Loucy (cell line): ENCODE measurements at regions not wholly inside any gene's neighbourhood (a gene's known extent, or its start where the extent isn't known, plus 50 kb on each side); places are given as distances from the start of the nearest gene placed in this dataset.

Experiments
- H2AFZ ChIP-seq: fragments of 200-600 bp; sonication (generic); 2 replicates; pipeline ENCODE4 v1.6.0; 2016; ENCODE audit warnings: antibody characterized with exemption, mild to moderate bottlenecking, low read length, moderate library complexity
- H3F3A ChIP-seq: fragments of 200-600 bp; 2 replicates; pipeline ENCODE4 v1.6.0; 2016; ENCODE audit warnings: antibody characterized with exemption, low read depth, mild to moderate bottlenecking
- H3K27me3 ChIP-seq: fragments of 200-600 bp; sonication (generic); 2 replicates; pipeline ENCODE4 v1.6.1; 2014; ENCODE audit warnings: low read length, mild to moderate bottlenecking; ENCODE audit not compliant: insufficient read depth, poor library complexity, severe bottlenecking
- H3K36me3 ChIP-seq: fragments of 200-600 bp; sonication (generic); 2 replicates; pipeline ENCODE4 v1.6.1; 2016; ENCODE audit warnings: low read length; ENCODE audit not compliant: insufficient read depth
- H3K4me1 ChIP-seq: fragments of 200-600 bp; sonication (generic); 2 replicates; pipeline ENCODE4 v1.5.1; 2014; ENCODE audit warnings: low read length, mild to moderate bottlenecking; ENCODE audit not compliant: insufficient read depth, poor library complexity, severe bottlenecking
- H3K4me2 ChIP-seq: fragments of 200-600 bp; sonication (generic); 2 replicates; pipeline ENCODE4 v1.6.0; 2014; ENCODE audit warnings: antibody characterized with exemption, low read length, low read depth, mild to moderate bottlenecking; ENCODE audit not compliant: poor library complexity, severe bottlenecking
- H3K4me3 ChIP-seq: fragments of 200-600 bp; sonication (generic); 2 replicates; pipeline ENCODE4 v1.5.1; 2014; ENCODE audit warnings: low read length, mild to moderate bottlenecking, mixed read lengths; ENCODE audit not compliant: poor library complexity, severe bottlenecking
- H3K79me2 ChIP-seq: fragments of 200-600 bp; sonication (generic); 2 replicates; pipeline ENCODE4 v1.6.1; 2014; ENCODE audit warnings: low read length; ENCODE audit not compliant: insufficient read depth
- H3K9ac ChIP-seq: fragments of 200-600 bp; sonication (generic); 2 replicates; pipeline ENCODE4 v1.6.0; 2014; ENCODE audit warnings: mild to moderate bottlenecking, low read depth, low read length, moderate library complexity; ENCODE audit not compliant: poor library complexity, severe bottlenecking
- H3K9me2 ChIP-seq: fragments of 200-600 bp; sonication (generic); replicated peaks from 2 replicates; pipeline ENCODE4 v1.6.1; 2016; ENCODE audit warnings: low read depth, low read length, mixed read lengths
- H3K9me3 ChIP-seq: fragments of 200-600 bp; sonication (generic); 2 replicates; pipeline ENCODE4 v1.6.1; 2014; ENCODE audit warnings: mild to moderate bottlenecking, antibody characterized with exemption, low read length, low read depth; ENCODE audit not compliant: insufficient read depth
- H4K20me1 ChIP-seq: fragments of 200-600 bp; sonication (generic); 2 replicates; pipeline ENCODE4 v1.6.0; 2014; ENCODE audit warnings: antibody characterized with exemption, low read length, mild to moderate bottlenecking; ENCODE audit not compliant: insufficient read depth, poor library complexity, severe bottlenecking
- CTCF ChIP-seq: fragments of 200-600 bp; sonication (generic); conservative IDR thresholded peaks from 2 replicates; pipeline ENCODE4 v1.5.1; 2014; ENCODE audit warnings: mild to moderate bottlenecking, antibody characterized with exemption, low read length
- EZH2phosphoT487 ChIP-seq: fragments of 200-600 bp; IDR thresholded peaks from 2 replicates; pipeline ENCODE4 v1.6.1; 2018; ENCODE audit warnings: antibody characterized with exemption, mild to moderate bottlenecking, moderate library complexity, borderline replicate concordance

- no peaks in the 10 kb centered on the region for H4K20me1 ChIP-seq
- H3K27me3 ChIP-seq: no peaks in the 10 kb centered on the region
- no peak overlapping the region for H3K4me3 ChIP-seq
- H3F3A ChIP-seq: no peaks in the 10 kb centered on the region
- H2AFZ ChIP-seq: no peak overlapping the region
- H3K4me1 ChIP-seq: no peaks in the 10 kb centered on the region
- H3K4me2 ChIP-seq: no peak overlapping the region
- no peaks in the 10 kb centered on the region for H3K9me3 ChIP-seq
- TF ChIP-seq EZH2phosphoT487 (no peak), CTCF (no peak)
- no peaks in the 10 kb centered on the region for H3K79me2 ChIP-seq
- H3K36me3 ChIP-seq: no peaks in the 10 kb centered on the region
- no peak overlapping the region for H3K9ac ChIP-seq
- no peaks in the 10 kb centered on the region for H3K9me2 ChIP-seq
Measured at GRCh38 chr5:105409695-105410094, 1847.1 kb upstream of the NUDT12 start.

GRCh38 chr5:105407200-105407599 is 1844.6 kb upstream of the NUDT12 start:
- Histone ChIP-seq H3K79me2 (no peaks in the 10 kb centered on the region), H3K9me2 (no peaks in the 10 kb centered on the region), H3K9me3 (no peaks in the 10 kb centered on the region), H3K4me1 (no peaks in the 10 kb centered on the region), H3F3A (no peaks in the 10 kb centered on the region), H4K20me1 (no peaks in the 10 kb centered on the region), H3K36me3 (no peaks in the 10 kb centered on the region), H3K4me3 (no peak overlapping the region), H3K9ac (no peak overlapping the region), H3K4me2 (no peak overlapping the region), H3K27me3 (no peaks in the 10 kb centered on the region), H2AFZ (no peak overlapping the region)
- TF ChIP-seq CTCF (no peak), EZH2phosphoT487 (no peak)

GRCh38 chr5:105397749-105398148 is 1835.2 kb upstream of the NUDT12 start:
- Histone ChIP-seq H2AFZ (no peak overlapping the region), H3K79me2 (no peaks in the 10 kb centered on the region)

More at GRCh38 chr5:105397749-105398148, 1835.2 kb upstream of the NUDT12 start:
- Histone ChIP-seq H3K27me3 (no peaks in the 10 kb centered on the region), H3K36me3 (no peaks in the 10 kb centered on the region), H3K4me3 (no peak overlapping the region), H3K4me2 (no peak overlapping the region), H3K9me3 (no peaks in the 10 kb centered on the region), H3K9ac (no peak overlapping the region), H3K4me1 (no peaks in the 10 kb centered on the region), H3K9me2 (no peaks in the 10 kb centered on the region), H3F3A (no peaks in the 10 kb centered on the region), H4K20me1 (no peaks in the 10 kb centered on the region)
- no peak for TF ChIP-seq CTCF
